SK-N-SH treated with all-trans-retinoic acid at 6 μM for 48 hours (cell line): ENCODE measurements at regions not wholly inside any gene's neighbourhood (a gene's known extent, or its start where the extent isn't known, plus 50 kb on each side); places are given as distances from the start of the nearest gene placed in this dataset.

ENCODE experiments used
- ATAC-seq: fragments of 200-7000 bp; cut with Tn5 transposase; 3 replicates; pipeline ENCODE4 v1.9.1; 2020; ENCODE audit warnings: mild to moderate bottlenecking, moderate library complexity
- ARNTL ChIP-seq: fragments of 450-650 bp; formaldehyde crosslinking; IDR thresholded peaks from 2 replicates; pipeline ENCODE4 v1.5.0; 2020; ENCODE audit warnings: low read depth, mild to moderate bottlenecking, moderate library complexity, borderline replicate concordance
- BACH2 ChIP-seq: fragments of 250-450 bp; sonication (Bioruptor Pico); IDR thresholded peaks from 2 replicates; pipeline ENCODE4 v1.9.0; 2021; ENCODE audit warnings: mild to moderate bottlenecking, borderline replicate concordance
- CREB5 ChIP-seq: fragments of 250-450 bp; sonication (Bioruptor Pico); IDR thresholded peaks from 2 replicates; pipeline ENCODE4 v1.5.1; 2020; ENCODE audit warnings: low read depth, mild to moderate bottlenecking, moderate library complexity
- CSDC2 ChIP-seq: fragments of 250-450 bp; sonication (Bioruptor Pico); IDR thresholded peaks from 2 replicates; pipeline ENCODE4 v1.5.0; 2020; ENCODE audit warnings: mild to moderate bottlenecking, moderate library complexity
- CSRNP3 ChIP-seq: fragments of 250-450 bp; sonication (Bioruptor Pico); IDR thresholded peaks from 2 replicates; pipeline ENCODE4 v1.5.1; 2021; ENCODE audit warnings: mild to moderate bottlenecking, moderate library complexity
- ESRRG ChIP-seq: fragments of 250-450 bp; sonication (Bioruptor Pico); IDR thresholded peaks from 2 replicates; pipeline ENCODE4 v1.6.1; 2021; ENCODE audit warnings: mild to moderate bottlenecking
- GLIS3 ChIP-seq: fragments of 250-450 bp; sonication (Bioruptor Pico); IDR thresholded peaks from 2 replicates; pipeline ENCODE4 v1.5.0; 2020; ENCODE audit warnings: mild to moderate bottlenecking, moderate library complexity
- ISL1 ChIP-seq: fragments of 250-450 bp; sonication (Bioruptor Pico); IDR thresholded peaks from 2 replicates; pipeline ENCODE4 v2.1.2; 2022; ENCODE audit warnings: mild to moderate bottlenecking, moderate library complexity
- OSR1 ChIP-seq: fragments of 250-450 bp; sonication (Bioruptor Pico); IDR thresholded peaks from 2 replicates; pipeline ENCODE4 v1.8.0; 2022; ENCODE audit warnings: moderate library complexity, mild to moderate bottlenecking, inconsistent platforms
- PATZ1 ChIP-seq: fragments of 250-450 bp; sonication (Bioruptor Pico); IDR thresholded peaks from 2 replicates; pipeline ENCODE4 v1.8.0; 2020; ENCODE audit warnings: mild to moderate bottlenecking, moderate library complexity, borderline replicate concordance
- POU6F1 ChIP-seq: fragments of 250-450 bp; sonication (Bioruptor Pico); IDR thresholded peaks from 2 replicates; pipeline ENCODE4 v1.8.0; 2021; ENCODE audit warnings: low read depth, mild to moderate bottlenecking, moderate library complexity, borderline replicate concordance
- PPARA ChIP-seq: fragments of 250-450 bp; sonication (Bioruptor Pico); IDR thresholded peaks from 2 replicates; pipeline ENCODE4 v1.5.0; 2020; ENCODE audit warnings: mild to moderate bottlenecking, borderline replicate concordance
- RARB ChIP-seq: fragments of 250-450 bp; sonication (Bioruptor Pico); IDR thresholded peaks from 2 replicates; pipeline ENCODE4 v1.8.0; 2021; ENCODE audit warnings: mild to moderate bottlenecking, moderate library complexity
- SNAI2 ChIP-seq: fragments of 250-450 bp; sonication (Bioruptor Pico); IDR thresholded peaks from 2 replicates; pipeline ENCODE4 v1.5.0; 2020; ENCODE audit warnings: mild to moderate bottlenecking, moderate library complexity
- TCF4 ChIP-seq: fragments of 250-450 bp; sonication (Bioruptor Pico); IDR thresholded peaks from 2 replicates; pipeline ENCODE4 v1.8.0; 2021; ENCODE audit warnings: mild to moderate bottlenecking, moderate library complexity, borderline replicate concordance
- TSHZ2 ChIP-seq: fragments of 250-450 bp; sonication (Bioruptor Pico); IDR thresholded peaks from 2 replicates; pipeline ENCODE4 v1.5.0; 2020; ENCODE audit warnings: mild to moderate bottlenecking, moderate library complexity
- ZC3H10 ChIP-seq: fragments of 250-450 bp; sonication (Bioruptor Pico); IDR thresholded peaks from 2 replicates; pipeline ENCODE4 v1.5.1; 2021; ENCODE audit warnings: mild to moderate bottlenecking, moderate library complexity
- ZFP3 ChIP-seq: fragments of 250-450 bp; sonication (Bioruptor Pico); IDR thresholded peaks from 2 replicates; pipeline ENCODE4 v1.5.0; 2020; ENCODE audit warnings: mild to moderate bottlenecking, moderate library complexity
- ZFP30 ChIP-seq: fragments of 450-650 bp; formaldehyde crosslinking; IDR thresholded peaks from 2 replicates; pipeline ENCODE4 v1.5.0; 2022; ENCODE audit warnings: mild to moderate bottlenecking, moderate library complexity
- ZNF565 ChIP-seq: fragments of 450-650 bp; formaldehyde crosslinking; conservative IDR thresholded peaks from 2 replicates; pipeline ENCODE4 v1.5.0; 2020; ENCODE audit warnings: low read depth, mild to moderate bottlenecking, moderate library complexity
- ZNF70 ChIP-seq: fragments of 450-650 bp; formaldehyde crosslinking; IDR thresholded peaks from 2 replicates; pipeline ENCODE4 v1.5.0; 2020; ENCODE audit warnings: mild to moderate bottlenecking, moderate library complexity
- ZNF8 ChIP-seq: fragments of 450-650 bp; formaldehyde crosslinking; IDR thresholded peaks from 2 replicates; pipeline ENCODE4 v1.5.0; 2020; ENCODE audit warnings: mild to moderate bottlenecking, moderate library complexity

- ATAC-seq: peak; percentile 73
- TF ChIP-seq ESRRG: no peak
- TF ChIP-seq ARNTL (CRISPR knock-in tag): no peak
- TF ChIP-seq ZNF70 (CRISPR knock-in tag): no peak
- TF ChIP-seq CSDC2 (CRISPR knock-in tag): no peak
- no peak for TF ChIP-seq BACH2 (CRISPR knock-in tag)
- TF ChIP-seq CSRNP3 (CRISPR knock-in tag): no peak
- TF ChIP-seq ZNF565 (CRISPR knock-in tag): no peak
- no peak for TF ChIP-seq CREB5 (CRISPR knock-in tag)
- TF ChIP-seq SNAI2 (CRISPR knock-in tag): no peak
- no peak for TF ChIP-seq ZFP3 (CRISPR knock-in tag)
- TF ChIP-seq OSR1: no peak
- TF ChIP-seq RARB: no peak
- no peak for TF ChIP-seq ZFP30 (CRISPR knock-in tag)
- TF ChIP-seq PPARA (CRISPR knock-in tag): no peak
- TF ChIP-seq ZNF8 (CRISPR knock-in tag): no peak
These were observed 109.8 kb upstream of the TARS1 start for GRCh38 chr5:33330992-33331391.

GRCh38 chr5:33332804-33333203 is 108.0 kb upstream of the TARS1 start:
- no peak for ATAC-seq
- TF ChIP-seq ZFP3 (CRISPR knock-in tag) (no peak), ISL1 (CRISPR knock-in tag) (no peak), ZNF8 (CRISPR knock-in tag) (no peak), ESRRG (no peak), TSHZ2 (CRISPR knock-in tag) (no peak), ZC3H10 (no peak), PATZ1 (CRISPR knock-in tag) (no peak), POU6F1 (no peak), RARB (no peak), GLIS3 (CRISPR knock-in tag) (no peak), CSRNP3 (CRISPR knock-in tag) (no peak), CSDC2 (CRISPR knock-in tag) (no peak), ZNF70 (CRISPR knock-in tag) (no peak), TCF4 (no peak), ZNF565 (CRISPR knock-in tag) (no peak)
